K562 (cell line): ENCODE measurements at regions not wholly inside any gene's neighbourhood (a gene's known extent, or its start where the extent isn't known, plus 50 kb on each side); places are given as distances from the start of the nearest gene placed in this dataset.

Experiments
- ATAC-seq: fragments of 200-7000 bp; cut with Tn5 transposase; 3 replicates; pipeline ENCODE4 v1.9.1; 2020; ENCODE audit warnings: moderate library complexity
- BruUV-seq: library from RNA; stranded (reverse); fragments of 400-500 nt; replicated peaks from 2 replicates; lab custom pipeline; 2021; lab: Mats Ljungman, UMichigan
- CTCF ChIA-PET: fragments of 300-600 bp; formaldehyde crosslinking; extraction: SDS; loops from one replicate; lab custom pipeline; 2021; ENCODE audit warnings: low intra/inter-chr PET ratio; lab: Yijun Ruan, JAX
- POLR2A ChIA-PET: fragments of 300-600, 350-650 bp; sonication (Branson Sonifier 250); formaldehyde crosslinking; extraction: SDS; loops from one replicate; lab custom pipeline; 2021; ENCODE audit warnings: antibody characterized with exemption, inconsistent platforms; lab: Yijun Ruan, JAX
- DNase-seq, 4 experiments: peaks; one replicate each; pipeline versions ENCODE4 v3.0.0 to v3.0.0-alpha.2; 2011 to 2018; ENCODE audit warnings: low spot score in 3 of 4, mixed read lengths in 3 of 4; ENCODE audit errors: extremely low read depth in 1 of 4
- FAIRE-seq: peaks from 2 replicates; lab custom pipeline; 2011; peaks lifted over from hg19 to GRCh38; lab: Jason Lieb, UNC
- H2AFZ ChIP-seq: 2 replicates; pipeline ENCODE4 v1.6.0; 2011; ENCODE audit warnings: low read depth, low read length, control low read depth, inconsistent platforms
- H3K27ac ChIP-seq: fragments of 200-600 bp; 3 replicates; pipeline ENCODE4 v1.8.0; 2011; ENCODE audit warnings: low read depth, mild to moderate bottlenecking, control low read depth, inconsistent platforms, low read length, moderate library complexity, mixed read lengths; ENCODE audit errors: extremely low read depth
- H3K27me3 ChIP-seq, 2 experiments: fragments of 300-600 bp in 1 of 2; 2 replicates in 1 of 2; 3 replicates in 1 of 2; pipeline versions ENCODE4 v1.6.0 to v1.8.0; 2011; ENCODE audit warnings: inconsistent platforms in 2 of 2, low read length in 2 of 2, mild to moderate bottlenecking in 1 of 2, mixed read lengths in 1 of 2, moderate library complexity in 1 of 2; ENCODE audit not compliant: control insufficient read depth in 2 of 2, insufficient read depth in 2 of 2
- H3K36me3 ChIP-seq: fragments of 300-600 bp; 3 replicates; pipeline ENCODE4 v1.8.0; 2011; ENCODE audit warnings: mild to moderate bottlenecking, low read length, inconsistent platforms; ENCODE audit not compliant: control insufficient read depth, insufficient read depth
- H3K4me1 ChIP-seq, 2 experiments: fragments of 200-600 bp in 1 of 2; replicated peaks in 1 of 2; 2 replicates in 1 of 2; 3 replicates in 1 of 2; pipeline versions ENCODE4 v1.5.1 to v1.8.0; 2011; ENCODE audit warnings: inconsistent platforms in 2 of 2, low read length in 2 of 2, mild to moderate bottlenecking in 1 of 2, mixed read lengths in 1 of 2, moderate library complexity in 1 of 2; ENCODE audit not compliant: control insufficient read depth in 2 of 2, insufficient read depth in 2 of 2
- H3K4me2 ChIP-seq: 2 replicates; pipeline ENCODE4 v1.6.1; 2011; ENCODE audit warnings: low read length, control low read depth, inconsistent platforms, mixed read lengths; ENCODE audit not compliant: insufficient read depth
- H3K4me3 ChIP-seq: fragments of 200-600 bp; sonication (generic), shearing (Covaris generic); 2 replicates; pipeline ENCODE4 v1.5.1; 2016; ENCODE audit warnings: control low read depth, inconsistent platforms
- H3K79me2 ChIP-seq: fragments of 200-600 bp; 3 replicates; pipeline ENCODE4 v1.8.0; 2011; ENCODE audit warnings: low read length, inconsistent platforms; ENCODE audit not compliant: control insufficient read depth, insufficient read depth
- H3K9ac ChIP-seq, 2 experiments: 2 replicates each; pipeline versions ENCODE4 v1.6.0 to v1.6.1; 2011; ENCODE audit warnings: low read depth in 2 of 2, low read length in 2 of 2, control low read depth in 1 of 2, inconsistent platforms in 1 of 2, mild to moderate bottlenecking in 1 of 2, mixed read lengths in 1 of 2; ENCODE audit not compliant: insufficient read depth in 1 of 2
- H3K9me1 ChIP-seq: one replicate; pipeline ENCODE4 v1.6.0; 2011; ENCODE audit warnings: inconsistent platforms, mild to moderate bottlenecking, low read length, moderate library complexity; ENCODE audit not compliant: control insufficient read depth, insufficient read depth
- H3K9me3 ChIP-seq: replicated peaks from 2 replicates; pipeline ENCODE4 v1.5.1; 2011; ENCODE audit warnings: low read depth, low read length, inconsistent platforms; ENCODE audit not compliant: control insufficient read depth, insufficient read depth
- H4K20me1 ChIP-seq: replicated peaks from 2 replicates; pipeline ENCODE4 v1.6.1; 2011; ENCODE audit warnings: low read length, inconsistent platforms, mixed read lengths; ENCODE audit not compliant: control insufficient read depth, insufficient read depth
- CBX1 ChIP-seq: sonication (generic); IDR thresholded peaks from 2 replicates; pipeline ENCODE4 v1.6.1; 2016; ENCODE audit warnings: antibody characterized with exemption, low read depth, mild to moderate bottlenecking
- DDX20 ChIP-seq: fragments of 450-650 bp; IDR thresholded peaks from 2 replicates; pipeline ENCODE4 v1.6.1; 2016; ENCODE audit warnings: missing genetic modification characterization, low read depth, mild to moderate bottlenecking, missing compliant biosample characterization, moderate library complexity
- E2F6 ChIP-seq, 2 experiments: IDR thresholded peaks; 2 replicates each; pipeline ENCODE4 v1.6.1; 2011; ENCODE audit warnings: borderline replicate concordance in 1 of 2, control low read depth in 1 of 2, low read depth in 1 of 2, low read length in 1 of 2, mild to moderate bottlenecking in 1 of 2, mixed read lengths in 1 of 2, moderate library complexity in 1 of 2; ENCODE audit not compliant: insufficient read depth in 1 of 2, insufficient read length in 1 of 2, poor library complexity in 1 of 2, severe bottlenecking in 1 of 2; ENCODE audit errors: extremely low read depth in 1 of 2
- HEY1 ChIP-seq: fragments of 250-450 bp; sonication (Bioruptor Pico); IDR thresholded peaks from 2 replicates; pipeline ENCODE4 v1.5.0; 2020; ENCODE audit warnings: mild to moderate bottlenecking, moderate library complexity, borderline replicate concordance
- MAFG ChIP-seq: fragments of 450-650 bp; conservative IDR thresholded peaks from 2 replicates; pipeline ENCODE4 v1.6.1; 2016; ENCODE audit warnings: missing genetic modification characterization, missing compliant biosample characterization
- NCOR1 ChIP-seq: fragments of 450-650 bp; IDR thresholded peaks from 2 replicates; pipeline ENCODE4 v1.6.1; 2016; ENCODE audit warnings: mild to moderate bottlenecking, moderate library complexity
- NFXL1 ChIP-seq: fragments of 450-650 bp; formaldehyde crosslinking; IDR thresholded peaks from 2 replicates; pipeline ENCODE4 v1.4.0; 2021; ENCODE audit warnings: mild to moderate bottlenecking
- POLR2AphosphoS2 ChIP-seq: IDR thresholded peaks from 2 replicates; pipeline ENCODE4 v1.6.1; 2012; ENCODE audit warnings: low read length, improper control_type of control experiment
- RBM34 ChIP-seq: fragments of 200-400 bp; formaldehyde crosslinking; IDR thresholded peaks from 2 replicates; pipeline ENCODE4 v1.6.1; 2018; ENCODE audit warnings: low read length, borderline replicate concordance; ENCODE audit not compliant: insufficient read depth
- STAT6 ChIP-seq: sonication (generic); formaldehyde crosslinking; IDR thresholded peaks from 2 replicates; pipeline ENCODE4 v1.8.1; 2023; ENCODE audit warnings: mild to moderate bottlenecking, missing genetic modification reagents
- THRB ChIP-seq: fragments of 450-650 bp; formaldehyde crosslinking; conservative IDR thresholded peaks from 2 replicates; pipeline ENCODE4 v1.4.0; 2022; ENCODE audit warnings: mild to moderate bottlenecking, missing genetic modification characterization
- ZKSCAN8 ChIP-seq: fragments of 200-800 bp; sonication (Bioruptor generic); IDR thresholded peaks from 2 replicates; pipeline ENCODE4 v1.6.1; 2016; ENCODE audit warnings: missing genetic modification characterization, missing compliant biosample characterization
- ZMIZ1 ChIP-seq, 2 experiments: fragments of 150-350 bp in 1 of 2; IDR thresholded peaks; 2 replicates each; pipeline ENCODE4 v1.6.1; 2012 to 2016; ENCODE audit warnings: low read depth in 2 of 2, low read length in 2 of 2, mild to moderate bottlenecking in 1 of 2, moderate library complexity in 1 of 2
- ZNF780A ChIP-seq: fragments of 250-450 bp; sonication (Bioruptor Pico); IDR thresholded peaks from 2 replicates; pipeline ENCODE4 v1.5.0; 2021; ENCODE audit warnings: mild to moderate bottlenecking
- WGBS: fragments of 100-300 bp; shearing (Covaris generic); methylation state at CpG from one replicate; pipeline ENCODE4 v1.1.6; 2016; ENCODE audit warnings: low coverage, mixed read lengths; ENCODE audit not compliant: insufficient coverage; ENCODE audit errors: missing lambda C conversion rate; 5-methylcytosine and 5-hydroxymethylcytosine counted together
- in situ Hi-C: fragments of 300-500 bp; cut with MboI; formaldehyde crosslinking; loops from 4 replicates; pipeline ENCODE4 v1.15.0; 2018; ENCODE audit warnings: inconsistent platforms, mixed read lengths
- intact Hi-C: fragments of 100-400 bp; cut with micrococcal nuclease; formaldehyde crosslinking; loops from 2 replicates; pipeline ENCODE4 v1.14.2; 2022

- H3K36me3 ChIP-seq: no peaks in the 10 kb centered on the region
- H3K9me1 ChIP-seq: no peaks in the 10 kb centered on the region
- H4K20me1 ChIP-seq: no peaks in the 10 kb centered on the region
- no peaks in the 10 kb centered on the region; a peak in 1 of 5 replicates for H3K4me1 ChIP-seq
- BruUV-seq: no TSS peak
- ChIA-PET POLR2A (no interaction called here), CTCF (no interaction called here)
- H2AFZ ChIP-seq: no peak overlapping the region
- in situ Hi-C loops (no loop called here), intact Hi-C loops (no loop called here)
- FAIRE-seq (no peak), ATAC-seq (no peak), DNase-seq (no peak)
- H3K79me2 ChIP-seq: no peaks in the 10 kb centered on the region
- no peak overlapping the region for H3K27ac ChIP-seq
- 2% methylated on average over 9 of the region's 12 CpGs for WGBS
- H3K9ac ChIP-seq: no peak overlapping the region; a peak in 1 of 4 replicates
- H3K9me3 ChIP-seq: no peaks in the 10 kb centered on the region
- no peak overlapping the region for H3K4me2 ChIP-seq
- H3K4me3 ChIP-seq: no peak overlapping the region
- peaks cover 4 to 22% of the 10 kb centered on the region in 2 experiments; a peak in 3 of 5 replicates for H3K27me3 ChIP-seq
- no peak for TF ChIP-seq NCOR1
- TF ChIP-seq ZMIZ1 (IDR thresholded peaks at IDR 0.05; ENCODE audit: low read depth in 2 of 2, low read length in 2 of 2): no peak
- no peak for TF ChIP-seq RBM34
- TF ChIP-seq E2F6 (IDR thresholded peaks at IDR 0.05; ENCODE audit: borderline replicate concordance in 1 of 2, extremely low read depth in 1 of 2, insufficient read depth in 1 of 2, insufficient read length in 1 of 2, low read depth in 1 of 2, low read length in 1 of 2, poor library complexity in 1 of 2, severe bottlenecking in 1 of 2): no peak
- TF ChIP-seq ZKSCAN8 (CRISPR knock-in tag): no peak
- no peak for TF ChIP-seq HEY1 (CRISPR knock-in tag)
- no peak for TF ChIP-seq NFXL1
- no peak for TF ChIP-seq MAFG (tag)
- TF ChIP-seq THRB (CRISPR knock-in tag): no peak
- TF ChIP-seq POLR2AphosphoS2: no peak
- TF ChIP-seq STAT6 (CRISPR knock-in tag): no peak
- no peak for TF ChIP-seq CBX1
- no peak for TF ChIP-seq ZNF780A (CRISPR knock-in tag)
- no peak for TF ChIP-seq DDX20 (tag)
Observed at GRCh38 chr10:2623675-2624274, 443.6 kb upstream of the PFKP start.
